PC-9 (cell line): ENCODE measurements at regions not wholly inside any gene's neighbourhood (a gene's known extent, or its start where the extent isn't known, plus 50 kb on each side); places are given as distances from the start of the nearest gene placed in this dataset.

Experiments
- BruUV-seq: library from RNA; stranded (reverse); fragments of 400-500 nt; replicated peaks from 2 replicates; lab custom pipeline; 2021; lab: Mats Ljungman, UMichigan
- CTCF ChIA-PET: fragments of 300-600 bp; sonication (Branson Sonifier 250); formaldehyde crosslinking; loops from one replicate; lab custom pipeline; 2022; ENCODE audit warnings: antibody characterized with exemption; lab: Charles Lee
- POLR2A ChIA-PET: fragments of 300-600 bp; sonication (Branson Sonifier 250); formaldehyde crosslinking; loops from one replicate; lab custom pipeline; 2022; ENCODE audit warnings: antibody characterized with exemption; ENCODE audit not compliant: unreplicated experiment; lab: Charles Lee
- DNase-seq, 2 experiments: peaks; one replicate each; pipeline versions ENCODE4 v3.0.0 to v3.0.0-alpha.2; 2015 to 2022; ENCODE audit warnings: mixed read lengths in 1 of 2
- H2AFZ ChIP-seq: fragments of 200-600 bp; sonication (generic); 2 replicates; pipeline ENCODE4 v1.8.1; 2017; ENCODE audit warnings: antibody characterized with exemption
- H3F3A ChIP-seq: fragments of 200-600 bp; sonication (generic); 2 replicates; pipeline ENCODE4 v1.8.1; 2017; ENCODE audit warnings: antibody characterized with exemption, mild to moderate bottlenecking, low read depth; ENCODE audit not compliant: insufficient read depth
- H3K27ac ChIP-seq: fragments of 200-600 bp; sonication (generic); 2 replicates; pipeline ENCODE4 v1.6.1; 2016; ENCODE audit warnings: mixed run types
- H3K27me3 ChIP-seq: fragments of 200-600 bp; sonication (generic); 2 replicates; pipeline ENCODE4 v1.6.1; 2016; ENCODE audit warnings: low read depth, mixed run types; ENCODE audit not compliant: insufficient read depth
- H3K36me3 ChIP-seq: fragments of 200-600 bp; sonication (generic); 2 replicates; pipeline ENCODE4 v1.6.1; 2016; ENCODE audit warnings: low read depth, mixed run types
- H3K4me1 ChIP-seq: fragments of 200-600 bp; sonication (generic); replicated peaks from 2 replicates; pipeline ENCODE4 v1.6.1; 2016; ENCODE audit warnings: mixed run types; ENCODE audit not compliant: insufficient read depth
- H3K4me2 ChIP-seq: fragments of 200-600 bp; sonication (generic); 2 replicates; pipeline ENCODE4 v1.6.1; 2017; ENCODE audit warnings: mixed run types
- H3K4me3 ChIP-seq: fragments of 200-600 bp; sonication (generic); 2 replicates; pipeline ENCODE4 v1.6.1; 2016; ENCODE audit warnings: mixed run types
- H3K79me2 ChIP-seq: fragments of 200-600 bp; sonication (generic); 2 replicates; pipeline ENCODE4 v1.6.1; 2017; ENCODE audit warnings: low read depth, mixed run types
- H3K9me2 ChIP-seq: fragments of 200-600 bp; sonication (generic); 2 replicates; pipeline ENCODE4 v1.8.1; 2017; ENCODE audit warnings: mild to moderate bottlenecking; ENCODE audit not compliant: insufficient read depth
- H3K9me3 ChIP-seq: fragments of 200-600 bp; sonication (generic); 2 replicates; pipeline ENCODE4 v1.8.1; 2016; ENCODE audit warnings: low read depth; ENCODE audit not compliant: insufficient read depth
- H4K20me1 ChIP-seq: fragments of 200-600 bp; sonication (generic); 2 replicates; pipeline ENCODE4 v1.8.1; 2017; ENCODE audit not compliant: insufficient read depth
- EZH2 ChIP-seq: fragments of 200-600 bp; sonication (generic); IDR thresholded peaks from 2 replicates; pipeline ENCODE4 v1.8.0; 2017; ENCODE audit warnings: antibody characterized with exemption, low read depth
- intact Hi-C: fragments of 100-400 bp; cut with micrococcal nuclease; formaldehyde crosslinking; loops from one replicate; pipeline ENCODE4 v1.10.0; 2022; ENCODE audit not compliant: unreplicated experiment
- TF ChIP-seq, protein P1 (sequence below): fragments of 200-600 bp; sonication (generic); conservative IDR thresholded peaks from 2 replicates; pipeline ENCODE4 v1.6.1; 2017; ENCODE audit warnings: mixed run types, antibody characterized with exemption, mild to moderate bottlenecking, moderate library complexity

DNA sequence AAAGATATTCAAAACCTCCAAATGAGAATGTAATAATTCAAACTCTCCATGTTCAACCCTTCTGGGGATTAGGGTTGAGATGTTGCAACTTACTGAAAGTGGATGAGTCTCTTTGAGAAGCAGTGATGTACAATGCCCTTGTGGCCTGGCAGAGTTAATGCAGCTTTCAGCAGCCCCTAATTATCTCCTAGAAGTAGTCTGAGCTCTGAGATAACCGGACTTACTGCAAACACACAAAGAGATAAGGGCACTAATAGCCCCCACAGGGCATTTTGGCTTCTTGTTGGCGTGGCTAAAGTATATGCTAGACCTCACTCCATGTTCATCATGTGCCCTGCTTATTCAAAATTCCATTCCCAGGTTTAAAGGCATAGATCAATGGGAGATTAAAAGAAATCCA is 404.7 kb downstream of the NEBL start:
- Histone ChIP-seq H2AFZ (no peak overlapping the region), H3K9me2 (no peaks in the 10 kb centered on the region), H3K36me3 (no peaks in the 10 kb centered on the region), H3K79me2 (no peaks in the 10 kb centered on the region), H3K4me2 (no peak overlapping the region), H3F3A (no peaks in the 10 kb centered on the region), H3K4me1 (no peaks in the 10 kb centered on the region), H4K20me1 (no peaks in the 10 kb centered on the region), H3K9me3 (no peaks in the 10 kb centered on the region), H3K4me3 (no peak overlapping the region), H3K27me3 (no peaks in the 10 kb centered on the region), H3K27ac (no peak overlapping the region)
- TF ChIP-seq, protein P1, sequence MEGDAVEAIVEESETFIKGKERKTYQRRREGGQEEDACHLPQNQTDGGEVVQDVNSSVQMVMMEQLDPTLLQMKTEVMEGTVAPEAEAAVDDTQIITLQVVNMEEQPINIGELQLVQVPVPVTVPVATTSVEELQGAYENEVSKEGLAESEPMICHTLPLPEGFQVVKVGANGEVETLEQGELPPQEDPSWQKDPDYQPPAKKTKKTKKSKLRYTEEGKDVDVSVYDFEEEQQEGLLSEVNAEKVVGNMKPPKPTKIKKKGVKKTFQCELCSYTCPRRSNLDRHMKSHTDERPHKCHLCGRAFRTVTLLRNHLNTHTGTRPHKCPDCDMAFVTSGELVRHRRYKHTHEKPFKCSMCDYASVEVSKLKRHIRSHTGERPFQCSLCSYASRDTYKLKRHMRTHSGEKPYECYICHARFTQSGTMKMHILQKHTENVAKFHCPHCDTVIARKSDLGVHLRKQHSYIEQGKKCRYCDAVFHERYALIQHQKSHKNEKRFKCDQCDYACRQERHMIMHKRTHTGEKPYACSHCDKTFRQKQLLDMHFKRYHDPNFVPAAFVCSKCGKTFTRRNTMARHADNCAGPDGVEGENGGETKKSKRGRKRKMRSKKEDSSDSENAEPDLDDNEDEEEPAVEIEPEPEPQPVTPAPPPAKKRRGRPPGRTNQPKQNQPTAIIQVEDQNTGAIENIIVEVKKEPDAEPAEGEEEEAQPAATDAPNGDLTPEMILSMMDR: no peak
- ChIA-PET CTCF (no interaction called here), POLR2A (no interaction called here)
- BruUV-seq: no TSS peak
- intact Hi-C loops: no loop called here
- DNase-seq: no peak

DNA sequence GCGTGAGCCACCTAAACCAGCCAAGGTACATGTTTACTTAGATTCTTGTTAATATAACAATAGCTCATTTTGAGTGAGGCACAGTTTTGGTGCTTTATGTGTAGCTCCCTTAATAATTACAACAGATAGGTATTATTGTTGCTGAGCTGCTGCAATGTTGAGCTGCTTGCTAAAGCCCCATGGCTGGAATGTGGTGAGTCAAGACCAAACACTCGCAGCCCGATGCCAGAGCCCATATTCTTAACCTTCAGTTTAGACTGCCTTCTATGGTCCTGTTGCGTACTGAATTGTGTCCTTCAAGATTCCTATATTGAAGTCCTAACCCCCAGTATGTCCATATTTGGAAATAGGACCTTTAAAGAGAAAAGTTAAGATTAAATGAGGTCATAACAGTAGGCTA is 407.1 kb downstream of the NEBL start:
- Histone ChIP-seq H3K4me2 (no peak overlapping the region), H3K4me1 (no peaks in the 10 kb centered on the region), H3K79me2 (no peaks in the 10 kb centered on the region), H3F3A (no peaks in the 10 kb centered on the region), H3K9me3 (no peaks in the 10 kb centered on the region), H3K27me3 (no peaks in the 10 kb centered on the region), H4K20me1 (no peaks in the 10 kb centered on the region), H3K9me2 (no peaks in the 10 kb centered on the region), H3K36me3 (no peaks in the 10 kb centered on the region), H2AFZ (no peak overlapping the region), H3K27ac (no peak overlapping the region), H3K4me3 (no peak overlapping the region)
- intact Hi-C loops: no loop called here
- no peak for DNase-seq
- no peak for TF ChIP-seq EZH2
- TF ChIP-seq, protein P1: no peak
- POLR2A ChIA-PET: no interaction called here
- no TSS peak for BruUV-seq
- CTCF ChIA-PET: no interaction called here

DNA sequence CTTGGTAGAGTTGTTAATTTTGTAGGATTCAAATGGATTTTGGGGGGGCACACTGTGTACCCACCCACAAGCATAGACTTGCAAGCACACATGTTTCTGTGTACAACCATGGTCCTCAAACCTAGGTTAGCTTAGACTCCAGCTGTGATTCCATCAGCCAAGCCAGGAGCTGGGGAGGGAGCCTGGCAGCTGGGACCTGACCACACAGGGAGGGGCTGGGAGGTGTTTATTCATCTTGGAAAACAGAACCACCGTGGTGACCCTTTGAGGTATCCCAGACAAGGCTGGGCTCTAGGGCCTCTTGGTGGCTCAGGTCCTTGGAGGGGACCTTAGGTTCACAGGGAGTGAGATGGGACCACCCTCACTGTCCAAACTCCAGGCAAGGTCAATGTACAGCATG is 410.3 kb downstream of the NEBL start:
- no peaks in the 10 kb centered on the region for H3F3A ChIP-seq

More for the DNA sequence above, 410.3 kb downstream of the NEBL start:
- CTCF ChIA-PET: no interaction called here
- Histone ChIP-seq H4K20me1 (no peaks in the 10 kb centered on the region), H3K9me2 (no peaks in the 10 kb centered on the region), H3K4me2 (no peak overlapping the region), H3K4me1 (no peaks in the 10 kb centered on the region), H3K79me2 (no peaks in the 10 kb centered on the region), H3K36me3 (no peaks in the 10 kb centered on the region), H2AFZ (no peak overlapping the region), H3K27ac (no peak overlapping the region), H3K9me3 (no peaks in the 10 kb centered on the region), H3K4me3 (no peak overlapping the region), H3K27me3 (no peaks in the 10 kb centered on the region)
- BruUV-seq: no TSS peak
- POLR2A ChIA-PET: no interaction called here
- DNase-seq: no peak
- no peak for TF ChIP-seq EZH2
- TF ChIP-seq, protein P1: no peak
- intact Hi-C loops: no loop called here
